Liver (tissue), 8 donors: ENCODE measurements at regions not wholly inside any gene's neighbourhood (a gene's known extent, or its start where the extent isn't known, plus 50 kb on each side); places are given as distances from the start of the nearest gene placed in this dataset.

Source experiments
- DNase-seq: peaks from one replicate; pipeline ENCODE4 v3.0.0-alpha.2; 2017; ENCODE audit warnings: low spot score
- H3K27ac ChIP-seq, 2 donors: one replicate each; pipeline ENCODE4 v1.7.0; 2013; ENCODE audit warnings: inconsistent platforms in 2 of 2, low read length in 2 of 2, control low read depth in 1 of 2, low read depth in 1 of 2, mild to moderate bottlenecking in 1 of 2
- H3K27me3 ChIP-seq, 4 donors: one replicate each; pipeline versions ENCODE4 v1.6.1 to v1.7.0; 2013; ENCODE audit warnings: low read length in 3 of 4, inconsistent platforms in 1 of 4, mild to moderate bottlenecking in 1 of 4, moderate library complexity in 1 of 4; ENCODE audit not compliant: control insufficient read depth in 4 of 4, insufficient read depth in 4 of 4
- H3K36me3 ChIP-seq, 4 donors: one replicate each; pipeline versions ENCODE4 v1.6.1 to v1.7.0; 2013; ENCODE audit warnings: low read length in 3 of 4, mild to moderate bottlenecking in 3 of 4, low read depth in 1 of 4, moderate library complexity in 1 of 4; ENCODE audit not compliant: control insufficient read depth in 4 of 4, insufficient read depth in 3 of 4
- H3K4me1 ChIP-seq, 4 donors: one replicate each; pipeline versions ENCODE4 v1.6.1 to v1.7.0; 2013; ENCODE audit warnings: low read length in 3 of 4, mild to moderate bottlenecking in 3 of 4, moderate library complexity in 1 of 4; ENCODE audit not compliant: control insufficient read depth in 4 of 4, insufficient read depth in 4 of 4
- H3K4me3 ChIP-seq, 3 donors: one replicate each; pipeline versions ENCODE4 v1.6.1 to v1.7.0; 2013; ENCODE audit warnings: low read length in 3 of 3, control low read depth in 1 of 3, low read depth in 1 of 3, mild to moderate bottlenecking in 1 of 3
- H3K9ac ChIP-seq, 2 donors: one replicate each; pipeline ENCODE4 v1.7.0; 2013; ENCODE audit warnings: low read length in 2 of 2, mild to moderate bottlenecking in 2 of 2, moderate library complexity in 2 of 2, control low read depth in 1 of 2, low read depth in 1 of 2
- H3K9me3 ChIP-seq, 4 donors: one replicate each; pipeline versions ENCODE4 v1.6.1 to v1.7.0; 2013; ENCODE audit warnings: low read length in 3 of 4; ENCODE audit not compliant: control insufficient read depth in 4 of 4
- ATF3 ChIP-seq: IDR thresholded peaks from 2 replicates; pipeline ENCODE4 v1.6.1; 2016; ENCODE audit warnings: antibody characterized with exemption
- CTCF ChIP-seq: fragments of 150-350 bp; IDR thresholded peaks from 2 replicates; pipeline ENCODE4 v1.5.1; 2017; ENCODE audit warnings: improper control_type of control experiment, low read depth, low read length; ENCODE audit not compliant: missing input control
- EGR1 ChIP-seq, 2 donors: IDR thresholded peaks; 2 replicates each; pipeline ENCODE4 v1.6.1; 2016 to 2018; ENCODE audit warnings: antibody characterized with exemption in 2 of 2, low read depth in 2 of 2
- FOXA1 ChIP-seq: IDR thresholded peaks from 2 replicates; pipeline ENCODE4 v1.6.1; 2016; ENCODE audit warnings: antibody characterized with exemption
- FOXA2 ChIP-seq: IDR thresholded peaks from 2 replicates; pipeline ENCODE4 v1.6.1; 2016; ENCODE audit warnings: antibody characterized with exemption
- GABPA ChIP-seq, 2 donors: IDR thresholded peaks in 1 of 2; conservative IDR thresholded peaks in 1 of 2; 2 replicates each; pipeline ENCODE4 v1.6.1; 2016; ENCODE audit warnings: antibody characterized with exemption in 2 of 2, mild to moderate bottlenecking in 1 of 2, moderate library complexity in 1 of 2
- HNF4A ChIP-seq, 2 donors: conservative IDR thresholded peaks; 2 replicates each; pipeline ENCODE4 v1.6.1; 2016; ENCODE audit warnings: antibody characterized with exemption in 2 of 2, mild to moderate bottlenecking in 2 of 2
- HNF4G ChIP-seq: IDR thresholded peaks from 2 replicates; pipeline ENCODE4 v1.6.1; 2016; ENCODE audit warnings: antibody characterized with exemption
- JUND ChIP-seq, 2 donors: IDR thresholded peaks; 2 replicates each; pipeline ENCODE4 v1.6.1; 2016; ENCODE audit warnings: antibody characterized with exemption in 2 of 2
- MAX ChIP-seq: IDR thresholded peaks from 2 replicates; pipeline ENCODE4 v1.6.1; 2016; ENCODE audit warnings: antibody characterized with exemption
- NR2F2 ChIP-seq: IDR thresholded peaks from 2 replicates; pipeline ENCODE4 v1.6.1; 2016; ENCODE audit warnings: antibody characterized with exemption
- RAD21 ChIP-seq, 2 donors: IDR thresholded peaks; 2 replicates each; pipeline ENCODE4 v1.6.1; 2016; ENCODE audit warnings: antibody characterized with exemption in 2 of 2, mild to moderate bottlenecking in 2 of 2
- REST ChIP-seq: IDR thresholded peaks from 2 replicates; pipeline ENCODE4 v1.6.1; 2016; ENCODE audit warnings: antibody characterized with exemption, mild to moderate bottlenecking
- RXRA ChIP-seq, 2 donors: IDR thresholded peaks; 2 replicates each; pipeline ENCODE4 v1.6.1; 2017 to 2018; ENCODE audit warnings: antibody characterized with exemption in 2 of 2, mild to moderate bottlenecking in 1 of 2
- SP1 ChIP-seq: IDR thresholded peaks from 2 replicates; pipeline ENCODE4 v1.6.1; 2018; ENCODE audit warnings: antibody characterized with exemption, mild to moderate bottlenecking
- TAF1 ChIP-seq: conservative IDR thresholded peaks from 2 replicates; pipeline ENCODE4 v1.6.1; 2016; ENCODE audit warnings: antibody characterized with exemption, mild to moderate bottlenecking
- YY1 ChIP-seq: IDR thresholded peaks from 2 replicates; pipeline ENCODE4 v1.6.1; 2016; ENCODE audit warnings: antibody characterized with exemption, mild to moderate bottlenecking
- ZBTB33 ChIP-seq: IDR thresholded peaks from 2 replicates; pipeline ENCODE4 v1.6.1; 2016; ENCODE audit warnings: antibody characterized with exemption
- WGBS: extraction: QIAGEN DNeasy Blood & Tissue Kit; methylation state at CpG from one replicate; pipeline ENCODE4 v1.1.7; 2013; 5-methylcytosine and 5-hydroxymethylcytosine counted together
- donor health status: healthy.
- donor health status: healthy.
- donor health status: healthy.
- donor health status: healthy.
- donor health status: healthy.

GRCh38 chr10:131691481-131692090 lies 209.2 kb upstream of the PPP2R2D start:
- no peak for DNase-seq
- 74% methylated on average over 16 of the region's 16 CpGs for WGBS
- no peak overlapping the region for H3K9ac ChIP-seq

More at GRCh38 chr10:131691481-131692090, 209.2 kb upstream of the PPP2R2D start:
- H3K4me1 ChIP-seq = no peaks in the 10 kb centered on the region
- H3K27ac ChIP-seq = no peak overlapping the region
- H3K27me3 ChIP-seq = peaks cover 0 to 3% (median 0%) of the 10 kb centered on the region in 4 donors
- no peaks in the 10 kb centered on the region for H3K36me3 ChIP-seq
- TF ChIP-seq GABPA (IDR thresholded peaks at IDR 0.05 in 1 of 2, conservative IDR thresholded peaks at IDR 0.05 in 1 of 2) (no peak), EGR1 (IDR thresholded peaks at IDR 0.05; ENCODE audit: low read depth in 2 of 2) (no peak), YY1 (no peak), HNF4G (no peak), RXRA (IDR thresholded peaks at IDR 0.05) (no peak), NR2F2 (no peak), RAD21 (IDR thresholded peaks at IDR 0.05) (no peak), FOXA2 (no peak), FOXA1 (no peak), JUND (IDR thresholded peaks at IDR 0.05) (no peak), ATF3 (no peak), REST (no peak), MAX (no peak), ZBTB33 (no peak), CTCF (no peak), HNF4A (conservative IDR thresholded peaks at IDR 0.05) (no peak), SP1 (no peak), TAF1 (no peak)
- H3K4me3 ChIP-seq = no peak overlapping the region
- no peaks in the 10 kb centered on the region for H3K9me3 ChIP-seq
